HUES6 (cell line): ENCODE measurements at regions not wholly inside any gene's neighbourhood (a gene's known extent, or its start where the extent isn't known, plus 50 kb on each side); places are given as distances from the start of the nearest gene placed in this dataset.

Experiments
- H3K27ac ChIP-seq: 2 replicates; pipeline ENCODE4 v1.7.0; 2013; ENCODE audit warnings: low read depth, mild to moderate bottlenecking, low read length, inconsistent platforms
- H3K27me3 ChIP-seq: 2 replicates; pipeline ENCODE4 v1.6.1; 2013; ENCODE audit warnings: low read length; ENCODE audit not compliant: control insufficient read depth, insufficient read depth
- H3K36me3 ChIP-seq: 2 replicates; pipeline ENCODE4 v1.6.1; 2013; ENCODE audit warnings: low read length; ENCODE audit not compliant: control insufficient read depth, insufficient read depth
- H3K4me1 ChIP-seq: 2 replicates; pipeline ENCODE4 v1.6.1; 2013; ENCODE audit warnings: low read length; ENCODE audit not compliant: control insufficient read depth, insufficient read depth
- H3K4me3 ChIP-seq: 2 replicates; pipeline ENCODE4 v1.5.1; 2013; ENCODE audit warnings: low read depth, low read length
- H3K9ac ChIP-seq: one replicate; pipeline ENCODE4 v1.6.1; 2013; ENCODE audit warnings: mild to moderate bottlenecking, low read length
- H3K9me3 ChIP-seq: 2 replicates; pipeline ENCODE4 v1.6.1; 2013; ENCODE audit warnings: low read depth, low read length; ENCODE audit not compliant: control insufficient read depth, insufficient read depth

DNA sequence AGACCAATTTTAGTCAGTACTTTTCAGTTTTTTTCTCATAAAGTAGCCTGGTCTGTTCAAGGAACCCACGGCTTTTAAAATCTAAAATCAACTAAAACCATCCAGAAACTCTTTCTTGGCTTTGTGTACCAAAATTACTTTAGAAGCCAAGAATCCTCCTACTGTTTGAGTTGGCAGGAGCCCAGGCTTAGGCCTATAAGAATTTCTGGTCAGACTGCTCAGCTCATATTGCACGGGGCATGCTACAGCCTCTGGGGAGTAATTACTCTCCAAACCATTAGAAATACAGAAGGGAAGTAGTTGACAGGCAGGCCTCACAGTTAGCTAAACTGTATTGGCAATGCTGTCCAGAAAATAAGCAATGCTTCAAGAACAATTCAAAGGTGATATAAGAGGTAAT, 1862.9 kb upstream of the RAG2 start:
- no peaks in the 10 kb centered on the region for H3K9me3 ChIP-seq

DNA sequence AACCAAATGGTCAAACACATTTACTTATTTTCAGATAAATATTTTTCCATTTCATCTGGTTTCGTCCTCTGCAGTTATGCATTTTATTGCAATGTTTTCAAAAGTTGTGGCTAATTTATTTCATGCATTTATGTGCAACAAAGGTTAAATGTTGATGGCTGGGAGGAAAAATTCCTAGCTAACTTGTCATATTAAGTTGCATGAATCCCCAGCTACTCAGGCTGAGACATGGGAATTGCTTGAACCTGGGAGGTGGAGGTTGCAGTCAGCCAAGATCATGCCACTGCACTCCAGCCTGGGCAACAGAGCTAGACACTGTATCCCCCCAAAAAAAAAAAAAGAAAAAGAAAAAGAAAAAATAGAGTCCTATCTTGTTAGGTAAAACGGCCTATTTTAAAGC, 1862.4 kb upstream of the RAG2 start:
- Histone ChIP-seq H3K4me1 (no peaks in the 10 kb centered on the region), H3K9ac (no peak overlapping the region), H3K36me3 (no peaks in the 10 kb centered on the region), H3K27ac (no peak overlapping the region), H3K4me3 (no peak overlapping the region), H3K27me3 (no peaks in the 10 kb centered on the region), H3K9me3 (no peaks in the 10 kb centered on the region)

More for the DNA sequence above, 1862.9 kb upstream of the RAG2 start:
- Histone ChIP-seq H3K36me3 (no peaks in the 10 kb centered on the region), H3K4me3 (no peak overlapping the region), H3K4me1 (no peaks in the 10 kb centered on the region), H3K27me3 (no peaks in the 10 kb centered on the region), H3K9ac (no peak overlapping the region), H3K27ac (no peak overlapping the region)

DNA sequence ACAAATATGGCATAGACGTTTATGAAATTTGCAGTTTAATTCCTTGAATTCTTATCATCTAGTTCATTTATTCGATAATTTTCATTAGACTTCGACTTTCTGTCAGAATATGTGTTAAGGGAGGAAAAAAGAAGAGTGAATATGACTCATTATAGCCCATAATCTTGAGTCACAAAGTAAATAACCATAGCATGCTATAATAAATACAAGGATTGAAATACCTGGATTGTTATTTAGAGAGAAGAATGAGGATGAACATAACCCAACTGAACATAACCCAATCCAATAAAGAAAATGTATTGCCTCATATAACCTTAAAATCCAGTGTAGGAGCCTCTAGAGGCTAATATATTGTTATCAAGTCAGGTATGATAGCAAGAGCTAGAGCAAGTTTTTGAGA, 1858.3 kb upstream of the RAG2 start:
- Histone ChIP-seq H3K27ac (no peak overlapping the region), H3K4me1 (no peaks in the 10 kb centered on the region), H3K27me3 (no peaks in the 10 kb centered on the region), H3K9ac (no peak overlapping the region), H3K4me3 (no peak overlapping the region), H3K9me3 (no peaks in the 10 kb centered on the region), H3K36me3 (no peaks in the 10 kb centered on the region)

DNA sequence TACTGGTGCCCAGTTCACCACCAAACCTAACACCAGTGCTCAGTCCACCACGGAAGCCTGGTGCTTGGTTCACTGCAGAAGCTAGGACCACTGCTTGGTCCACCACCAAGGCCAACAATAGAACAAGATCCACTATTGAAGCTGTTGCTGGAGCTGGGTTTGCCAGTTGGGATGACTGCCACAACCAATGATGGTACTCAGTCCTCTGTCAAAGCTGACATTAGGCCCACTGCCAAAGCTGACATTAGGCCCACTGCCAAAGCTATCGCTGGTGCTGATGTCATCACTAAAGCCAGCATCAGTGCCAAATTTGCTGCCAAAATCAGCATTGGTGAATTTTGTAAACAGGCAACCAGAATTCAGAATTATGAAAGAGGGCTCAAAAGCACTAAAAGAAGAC, 1850.2 kb upstream of the RAG2 start:
- no peak overlapping the region for H3K9ac ChIP-seq
- H3K27me3 ChIP-seq: no peaks in the 10 kb centered on the region
- H3K36me3 ChIP-seq: no peaks in the 10 kb centered on the region
- H3K9me3 ChIP-seq: no peaks in the 10 kb centered on the region
- no peak overlapping the region for H3K27ac ChIP-seq
- H3K4me3 ChIP-seq: no peak overlapping the region
- H3K4me1 ChIP-seq: no peaks in the 10 kb centered on the region

DNA sequence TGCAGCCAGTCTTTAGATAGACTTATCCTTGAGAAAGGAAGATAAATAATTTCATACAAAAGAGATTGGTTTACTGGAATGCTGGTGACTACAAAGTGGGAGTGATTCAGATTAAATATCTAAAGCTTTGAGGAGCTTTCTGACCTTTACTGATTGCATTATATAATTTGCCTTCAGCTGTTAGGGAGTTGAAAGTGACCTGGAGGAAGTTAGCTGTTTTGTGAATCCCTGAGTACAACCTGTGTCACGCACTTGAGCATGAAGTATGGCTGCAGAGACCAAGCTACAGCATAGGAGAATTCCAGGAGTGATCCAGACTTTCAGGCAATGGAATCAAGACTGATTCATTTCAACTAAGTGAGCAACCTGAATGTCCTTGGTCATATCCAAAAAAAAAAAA, 1848.3 kb upstream of the RAG2 start:
- no peak overlapping the region for H3K4me3 ChIP-seq
- H3K27ac ChIP-seq: no peak overlapping the region
- H3K36me3 ChIP-seq: no peaks in the 10 kb centered on the region
- H3K9me3 ChIP-seq: no peaks in the 10 kb centered on the region
- H3K4me1 ChIP-seq: no peaks in the 10 kb centered on the region
- no peaks in the 10 kb centered on the region for H3K27me3 ChIP-seq
- no peak overlapping the region for H3K9ac ChIP-seq

DNA sequence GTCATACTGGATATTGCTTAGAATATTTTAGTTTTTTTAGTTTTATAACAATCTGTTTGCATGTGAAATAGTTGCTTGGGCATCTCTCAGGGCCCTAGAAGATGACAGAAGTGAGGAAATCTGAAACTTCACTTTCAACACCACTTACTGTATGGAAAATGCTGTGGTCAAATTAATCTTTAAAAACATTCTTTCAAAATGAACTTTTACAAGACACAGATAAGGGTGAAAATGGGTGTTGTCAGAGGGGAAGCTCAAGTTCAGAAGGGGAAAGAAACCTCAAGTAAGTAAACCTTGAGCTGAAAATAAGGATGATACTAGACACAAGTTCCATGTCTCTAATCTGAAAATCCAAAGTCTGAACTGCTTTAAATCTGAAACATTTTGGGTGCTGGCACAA, 1840.1 kb upstream of the RAG2 start:
- H3K9ac ChIP-seq: no peak overlapping the region
- no peaks in the 10 kb centered on the region for H3K9me3 ChIP-seq
- no peaks in the 10 kb centered on the region for H3K27me3 ChIP-seq
- H3K4me1 ChIP-seq: peaks cover 4% of the 10 kb centered on the region
- no peak overlapping the region for H3K27ac ChIP-seq
- no peaks in the 10 kb centered on the region for H3K36me3 ChIP-seq
- H3K4me3 ChIP-seq: no peak overlapping the region

DNA sequence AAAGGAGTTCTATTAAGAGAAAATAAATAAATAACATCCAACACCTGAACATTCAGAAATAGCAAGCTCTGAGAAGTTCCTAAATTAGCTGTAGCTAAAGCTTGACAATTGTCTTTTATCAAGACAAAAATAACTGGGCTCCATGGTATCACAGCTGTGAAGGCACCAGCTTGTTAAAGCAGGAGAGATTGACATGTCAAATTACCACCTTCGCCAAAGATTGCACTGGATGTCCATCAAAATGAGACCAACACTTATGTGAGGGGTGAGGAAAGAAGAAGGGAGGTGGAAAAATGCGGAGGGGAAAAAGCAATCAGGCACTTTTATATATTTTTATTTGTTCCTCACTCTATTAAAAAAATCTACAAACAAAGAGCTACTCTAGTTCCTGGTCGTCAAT, 1827.5 kb upstream of the RAG2 start:
- no peaks in the 10 kb centered on the region for H3K27me3 ChIP-seq
- no peak overlapping the region for H3K9ac ChIP-seq
- H3K9me3 ChIP-seq: no peaks in the 10 kb centered on the region
- H3K27ac ChIP-seq: no peak overlapping the region
- no peaks in the 10 kb centered on the region for H3K36me3 ChIP-seq
- H3K4me1 ChIP-seq: no peaks in the 10 kb centered on the region; the same call in 1 of the 2 replicates
- no peak overlapping the region for H3K4me3 ChIP-seq

DNA sequence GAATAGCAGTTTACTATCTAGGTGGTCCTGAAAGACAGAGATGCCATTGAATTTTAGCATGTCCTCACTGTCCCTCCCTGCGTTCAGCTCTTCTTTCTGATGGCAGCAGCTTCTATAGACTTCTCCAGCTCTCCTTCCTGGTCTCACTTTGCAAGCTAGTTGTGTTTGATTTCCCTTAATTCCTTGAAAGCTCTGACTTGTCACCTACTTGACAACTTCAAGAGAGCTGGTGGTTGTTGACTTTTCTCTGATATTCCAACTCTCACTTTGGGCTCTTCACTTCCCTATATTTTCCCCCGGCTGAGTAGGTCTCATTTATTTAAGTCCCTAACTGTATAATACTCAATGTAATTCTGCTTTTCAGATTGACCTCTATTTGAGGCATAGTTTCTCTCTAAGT, 1825.0 kb upstream of the RAG2 start:
- no peaks in the 10 kb centered on the region; the same call in 1 of the 2 replicates for H3K4me1 ChIP-seq
- H3K36me3 ChIP-seq: no peaks in the 10 kb centered on the region
- no peaks in the 10 kb centered on the region for H3K27me3 ChIP-seq
- H3K9me3 ChIP-seq: no peaks in the 10 kb centered on the region
- H3K9ac ChIP-seq: no peak overlapping the region
- H3K4me3 ChIP-seq: no peak overlapping the region
- H3K27ac ChIP-seq: no peak overlapping the region

DNA sequence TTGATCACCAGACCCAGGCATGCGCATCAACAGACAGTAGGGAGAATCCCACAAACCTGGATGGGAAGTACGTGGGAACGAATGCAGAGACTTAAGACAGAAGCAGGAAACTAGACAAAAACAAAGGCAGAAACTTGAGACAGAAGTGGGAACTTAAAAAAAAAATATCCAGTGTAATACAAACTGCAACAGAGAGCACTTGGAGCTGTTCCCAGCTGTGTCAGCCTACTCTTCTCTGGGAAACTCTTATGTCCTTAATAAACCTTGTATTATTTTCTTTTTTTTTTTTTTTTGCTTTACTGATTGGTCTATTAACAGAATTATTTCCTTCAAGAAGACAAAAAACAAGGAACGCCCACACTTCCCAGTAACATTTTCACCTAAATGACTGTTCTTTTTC, 1818.1 kb upstream of the RAG2 start:
- Histone ChIP-seq H3K9ac (no peak overlapping the region), H3K4me1 (no peaks in the 10 kb centered on the region), H3K27ac (no peak overlapping the region), H3K9me3 (no peaks in the 10 kb centered on the region; the same call in 1 of the 2 replicates), H3K27me3 (no peaks in the 10 kb centered on the region), H3K4me3 (no peak overlapping the region), H3K36me3 (no peaks in the 10 kb centered on the region)

DNA sequence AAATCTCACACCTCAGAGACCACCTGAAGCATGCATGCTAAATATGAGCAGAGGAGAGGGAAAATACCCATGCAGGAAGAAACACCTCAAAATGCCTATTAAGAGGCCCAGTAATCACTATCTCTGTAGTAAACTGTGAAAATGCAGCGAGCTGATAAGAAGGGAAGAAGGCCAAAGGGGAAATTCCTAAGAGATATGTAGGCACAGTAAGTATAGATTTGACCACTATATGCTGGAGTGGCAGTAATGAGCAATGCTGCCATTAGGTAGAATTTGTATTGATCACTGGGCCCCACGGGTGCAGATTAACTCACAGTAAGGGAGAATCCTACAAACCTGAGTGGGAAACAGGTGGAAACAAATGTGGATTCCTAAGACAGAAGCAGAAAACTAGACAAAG, 1813.1 kb upstream of the RAG2 start:
- Histone ChIP-seq H3K27me3 (no peaks in the 10 kb centered on the region), H3K9ac (no peak overlapping the region), H3K4me3 (no peak overlapping the region), H3K9me3 (no peaks in the 10 kb centered on the region; the same call in 1 of the 2 replicates), H3K36me3 (no peaks in the 10 kb centered on the region), H3K27ac (no peak overlapping the region), H3K4me1 (no peaks in the 10 kb centered on the region)

DNA sequence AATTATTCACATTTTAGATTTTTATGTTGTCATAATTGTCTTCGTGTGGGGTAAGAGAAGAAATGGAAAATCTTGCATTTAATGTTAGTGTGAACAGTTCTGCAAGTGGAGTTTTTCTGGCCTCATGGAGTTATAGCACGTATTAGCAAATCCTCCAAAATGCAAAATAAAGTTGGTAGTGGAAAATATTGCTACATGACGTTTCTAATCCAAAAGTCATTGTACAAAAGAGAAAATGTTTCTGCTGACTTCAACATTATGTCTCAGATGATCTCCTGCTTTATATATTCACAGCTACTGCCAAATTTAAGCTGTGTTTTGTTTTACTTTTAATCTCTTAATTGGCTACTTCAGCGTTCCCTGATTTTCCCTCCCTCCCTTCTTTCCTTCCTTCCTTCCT, 1804.0 kb upstream of the RAG2 start:
- Histone ChIP-seq H3K4me3 (no peak overlapping the region), H3K9ac (no peak overlapping the region), H3K9me3 (peaks cover 3% of the 10 kb centered on the region; the same call in 1 of the 2 replicates), H3K4me1 (no peaks in the 10 kb centered on the region), H3K36me3 (no peaks in the 10 kb centered on the region), H3K27ac (no peak overlapping the region), H3K27me3 (no peaks in the 10 kb centered on the region)

DNA sequence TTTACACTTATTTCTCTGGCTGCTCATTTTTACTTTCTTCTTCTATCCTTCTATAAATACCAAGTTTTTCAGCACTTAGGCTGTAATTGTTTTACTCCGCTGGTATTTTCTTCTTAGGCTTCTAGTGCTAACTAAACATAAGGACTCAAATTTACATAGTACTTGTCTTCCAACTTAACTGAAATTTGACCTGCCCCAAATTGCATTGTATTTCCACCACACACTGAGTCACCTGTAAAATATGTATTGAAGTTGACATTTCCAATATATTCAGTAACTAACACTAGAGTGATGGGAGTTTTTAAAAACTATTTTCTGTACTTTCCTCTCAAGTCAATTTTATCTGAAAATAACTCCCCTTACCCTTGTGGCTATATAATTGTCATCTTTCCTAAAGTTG, 1794.1 kb upstream of the RAG2 start:
- H3K9me3 ChIP-seq: no peaks in the 10 kb centered on the region
- no peak overlapping the region for H3K27ac ChIP-seq
- H3K27me3 ChIP-seq: no peaks in the 10 kb centered on the region
- H3K4me1 ChIP-seq: peaks cover 14% of the 10 kb centered on the region; the same call in 1 of the 2 replicates
- no peak overlapping the region for H3K9ac ChIP-seq
- no peak overlapping the region for H3K4me3 ChIP-seq
- H3K36me3 ChIP-seq: no peaks in the 10 kb centered on the region
